RPMI8226 (cell line): ENCODE measurements at regions not wholly inside any gene's neighbourhood (a gene's known extent, or its start where the extent isn't known, plus 50 kb on each side); places are given as distances from the start of the nearest gene placed in this dataset.

ENCODE experiments used
- DNase-seq: peaks from one replicate; pipeline ENCODE4 v3.0.0-alpha.2; 2015

- no peak for DNase-seq
Observed at GRCh38 chr7:47724335-47724982, 142.5 kb upstream of the TNS3 start.

GRCh38 chr7:47722126-47722525 is 140.2 kb upstream of the TNS3 start:
- no peak for DNase-seq

- DNase-seq, result peak; percentile 30
Observed at GRCh38 chr7:47721670-47722069, 139.8 kb upstream of the TNS3 start.

GRCh38 chr7:47720907-47721244 is 139.0 kb upstream of the TNS3 start:
- DNase-seq, result no peak

- no peak for DNase-seq
Observed at GRCh38 chr7:47720141-47720906, 138.4 kb upstream of the TNS3 start.

GRCh38 chr7:47719675-47720074 is 137.8 kb upstream of the TNS3 start:
- DNase-seq, result no peak

- DNase-seq, result no peak
Observed at GRCh38 chr7:47715631-47716068, 133.7 kb upstream of the TNS3 start.

- DNase-seq, result peak; percentile 30
Observed at GRCh38 chr7:47714669-47715607, 133.0 kb upstream of the TNS3 start.

GRCh38 chr7:47713595-47713994 is 131.7 kb upstream of the TNS3 start:
- DNase-seq, result no peak

GRCh38 chr7:47712416-47712815 is 130.5 kb upstream of the TNS3 start:
- DNase-seq, result no peak

GRCh38 chr7:47711776-47712175 is 129.9 kb upstream of the TNS3 start:
- DNase-seq, result no peak

- no peak for DNase-seq
Observed at GRCh38 chr7:47710201-47710935, 128.5 kb upstream of the TNS3 start.

- DNase-seq, result no peak
Observed at GRCh38 chr7:47709451-47709850, 127.5 kb upstream of the TNS3 start.

- no peak for DNase-seq
Observed at GRCh38 chr7:47709051-47709450, 127.1 kb upstream of the TNS3 start.

GRCh38 chr7:47707583-47707982 is 125.7 kb upstream of the TNS3 start:
- no peak for DNase-seq

GRCh38 chr7:47704936-47705335 is 123.0 kb upstream of the TNS3 start:
- no peak for DNase-seq

- no peak for DNase-seq
Observed at GRCh38 chr7:47702080-47702479, 120.2 kb upstream of the TNS3 start.

GRCh38 chr7:47698386-47698785 is 116.5 kb upstream of the TNS3 start:
- DNase-seq, result no peak

GRCh38 chr7:47697543-47697942 is 115.6 kb upstream of the TNS3 start:
- no peak for DNase-seq

GRCh38 chr7:47696152-47696710 is 114.3 kb upstream of the TNS3 start:
- DNase-seq, result no peak

GRCh38 chr7:47693216-47693615 is 111.3 kb upstream of the TNS3 start:
- DNase-seq, result no peak

- no peak for DNase-seq
Observed at GRCh38 chr7:47691988-47692387, 110.1 kb upstream of the TNS3 start.
